Activated naive CD4-positive, alpha-beta T cell treated with Interleukin-2 at 50 U/mL for 16 hours (primary cell): ENCODE measurements at regions not wholly inside any gene's neighbourhood (a gene's known extent, or its start where the extent isn't known, plus 50 kb on each side); places are given as distances from the start of the nearest gene placed in this dataset.
"Not testable (repeated sequence)": the region's sequence is repeated elsewhere in the genome, so short reads cannot be mapped to it uniquely, and the experiment has no call there.

Experiments
- DNase-seq: peaks from one replicate; pipeline ENCODE4 v3.0.0-alpha.2; 2020

DNA sequence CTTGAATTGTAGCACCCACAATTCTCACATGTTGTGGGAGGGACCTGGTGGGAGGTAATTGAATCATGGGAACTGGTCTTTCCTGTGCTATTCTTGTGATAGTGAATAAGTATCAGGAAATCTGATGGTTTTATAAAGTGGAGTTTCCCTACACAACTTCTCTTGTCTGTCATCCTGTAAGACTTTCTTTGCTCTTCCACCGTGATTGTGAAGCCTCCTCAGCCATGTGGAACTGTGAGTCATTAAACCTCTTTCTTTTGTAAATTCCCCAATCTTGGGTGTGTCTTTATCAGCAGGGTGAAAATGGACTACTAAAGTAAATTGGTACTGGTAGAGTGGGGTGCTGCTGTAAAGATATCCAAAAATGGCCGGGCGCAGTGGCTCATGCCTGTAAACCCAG, 215.6 kb downstream of the LIG4 start:
- no peak for DNase-seq

DNA sequence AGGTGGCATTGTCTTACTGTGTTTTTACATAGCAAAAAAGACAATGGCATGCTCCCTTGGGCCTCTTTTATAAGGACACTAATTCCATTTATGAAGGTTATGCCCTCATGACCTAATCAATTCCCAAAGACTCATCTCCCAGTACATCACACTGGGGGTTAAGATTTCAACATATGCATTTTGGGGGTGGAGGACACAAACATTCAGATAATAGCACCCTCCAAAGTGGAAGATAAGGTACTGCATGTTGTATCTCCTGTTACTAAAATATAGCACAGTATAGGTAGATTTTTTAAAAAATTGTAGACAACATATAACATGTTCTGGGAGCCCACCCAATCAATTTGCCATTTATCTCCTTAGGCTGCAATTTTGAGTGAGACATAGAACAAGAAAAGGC, 221.2 kb downstream of the LIG4 start:
- DNase-seq: no peak

DNA sequence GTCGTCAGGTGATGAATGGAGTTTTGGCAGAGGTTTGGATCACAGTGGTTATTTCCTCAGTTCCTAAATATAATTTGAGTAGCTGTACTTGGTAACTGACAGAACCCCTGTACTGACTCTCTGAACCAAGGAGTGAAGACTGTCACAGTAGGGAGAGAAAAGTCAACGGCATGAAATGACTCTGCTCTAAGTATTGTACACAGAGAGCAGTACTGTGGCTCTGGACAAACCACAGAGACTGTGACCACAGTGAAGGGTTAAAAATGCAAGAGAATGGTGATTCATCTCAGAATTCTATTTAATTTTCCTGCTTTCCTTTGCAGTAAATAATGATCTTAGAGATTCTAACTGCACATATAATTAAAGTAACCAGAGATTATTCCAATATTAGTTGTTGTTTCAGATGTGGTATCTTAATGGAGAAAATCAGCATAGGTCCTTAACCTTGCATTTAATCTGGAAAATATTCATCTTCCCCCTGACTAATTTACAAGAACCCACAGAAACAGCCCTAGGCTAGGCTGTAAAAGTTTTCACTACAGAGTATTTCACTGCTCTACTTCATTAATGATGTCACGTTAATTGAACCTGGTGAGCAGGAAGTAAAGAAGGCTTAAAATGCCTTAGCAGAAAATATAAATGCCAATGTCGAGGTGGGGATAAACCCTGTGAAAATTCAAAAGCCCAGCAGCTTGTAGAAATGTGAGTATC, 221.9 kb downstream of the LIG4 start:
- DNase-seq: no peak

DNA sequence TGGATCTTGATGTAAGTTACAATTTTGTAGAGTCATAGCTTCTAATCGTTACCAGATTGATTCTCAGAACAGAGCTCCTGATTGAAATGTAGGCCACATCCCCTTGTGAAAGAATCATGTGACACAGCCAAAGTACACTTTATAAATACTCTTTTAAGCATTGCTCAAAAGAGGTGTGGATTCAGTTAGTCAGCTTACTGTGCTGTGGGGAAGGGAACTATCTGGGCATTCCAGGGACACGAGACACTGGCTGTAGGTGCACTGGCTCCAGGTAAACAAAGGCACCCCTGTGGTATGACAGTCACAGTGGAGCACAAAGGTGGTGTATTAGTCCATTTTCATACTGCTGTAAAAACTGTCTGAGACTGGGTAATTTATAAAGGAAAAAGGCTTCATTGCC, 222.8 kb downstream of the LIG4 start:
- DNase-seq: no peak

DNA sequence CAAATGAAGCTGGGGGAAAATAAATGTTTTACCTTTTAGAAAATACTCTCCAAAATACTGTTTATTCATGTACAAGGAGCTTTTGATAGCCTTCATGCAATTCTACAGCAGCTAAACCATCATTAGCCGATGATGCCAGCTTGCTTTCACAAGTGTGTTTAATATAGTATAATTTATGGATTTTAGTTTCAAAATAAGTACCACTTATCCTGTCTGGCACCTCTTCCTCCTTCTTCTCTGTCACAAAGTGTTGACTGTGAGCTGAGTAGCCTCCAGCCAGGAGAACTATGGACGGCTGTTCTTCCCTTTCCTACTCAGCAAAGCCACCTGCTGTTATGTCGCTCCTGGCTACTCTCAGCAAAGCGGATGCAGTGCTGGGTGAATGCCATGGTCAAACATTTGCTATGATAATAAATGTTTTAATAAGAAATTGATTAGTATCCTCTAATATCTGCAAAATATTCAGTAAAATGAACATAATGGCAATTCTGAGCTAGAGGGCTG, 238.2 kb downstream of the LIG4 start:
- DNase-seq: no peak

DNA sequence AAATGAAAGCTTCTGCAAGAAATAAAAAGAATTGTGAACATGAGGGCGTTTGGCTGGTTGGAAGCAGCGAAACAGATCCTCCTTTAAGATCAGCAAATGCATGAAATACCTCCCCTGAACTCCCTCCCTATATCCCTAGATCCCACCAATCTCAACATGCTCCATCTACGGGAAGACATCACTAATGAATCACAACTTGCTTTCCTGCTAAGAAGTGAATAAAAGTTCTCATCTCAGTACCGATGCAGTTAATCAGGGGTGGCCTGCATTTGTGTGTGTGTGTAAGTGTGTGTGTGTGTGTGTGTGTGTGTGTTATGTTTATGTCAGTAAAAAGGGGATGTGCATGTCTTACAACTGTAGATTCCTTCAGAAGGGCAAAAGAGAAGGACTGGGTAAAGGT, 238.7 kb downstream of the LIG4 start:
- DNase-seq: no peak

DNA sequence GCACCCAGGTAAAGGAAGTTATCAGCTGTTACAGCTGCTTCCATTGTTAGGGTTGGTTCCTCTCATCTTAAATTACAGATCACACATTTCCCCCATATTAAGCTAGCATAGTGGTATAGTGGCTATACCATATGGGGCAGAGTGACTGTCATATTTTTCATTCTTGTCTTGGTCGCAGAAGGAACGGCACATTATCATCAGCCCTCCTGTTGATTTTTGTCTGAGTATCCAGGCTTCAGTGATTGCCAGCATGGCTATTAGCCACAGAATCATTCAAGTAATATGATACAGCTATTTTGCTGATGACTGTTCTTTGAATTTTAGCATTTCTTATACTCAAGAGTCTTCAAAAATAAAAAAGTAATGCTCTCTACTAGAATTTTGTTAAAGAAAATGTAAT, 240.9 kb downstream of the LIG4 start:
- no peak for DNase-seq

DNA sequence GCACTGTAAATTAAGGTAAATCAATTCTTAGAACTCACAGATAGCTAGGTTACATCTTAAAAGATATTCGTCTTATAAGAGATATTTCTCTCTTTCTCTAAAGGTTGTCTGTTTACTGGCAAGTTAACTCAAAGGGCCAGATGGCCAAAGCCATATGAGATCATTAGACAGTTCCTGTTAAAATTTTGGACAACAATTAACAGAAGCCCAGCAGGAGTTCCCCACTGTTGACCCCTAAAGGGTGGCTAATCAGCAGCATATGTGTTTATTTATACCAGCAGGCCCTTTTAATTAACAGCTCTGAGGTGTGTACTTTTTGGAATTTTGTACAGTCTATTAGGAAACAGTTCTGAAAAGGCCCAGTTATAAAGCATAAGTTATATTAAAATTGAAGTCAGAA, 245.8 kb downstream of the LIG4 start:
- no peak for DNase-seq

DNA sequence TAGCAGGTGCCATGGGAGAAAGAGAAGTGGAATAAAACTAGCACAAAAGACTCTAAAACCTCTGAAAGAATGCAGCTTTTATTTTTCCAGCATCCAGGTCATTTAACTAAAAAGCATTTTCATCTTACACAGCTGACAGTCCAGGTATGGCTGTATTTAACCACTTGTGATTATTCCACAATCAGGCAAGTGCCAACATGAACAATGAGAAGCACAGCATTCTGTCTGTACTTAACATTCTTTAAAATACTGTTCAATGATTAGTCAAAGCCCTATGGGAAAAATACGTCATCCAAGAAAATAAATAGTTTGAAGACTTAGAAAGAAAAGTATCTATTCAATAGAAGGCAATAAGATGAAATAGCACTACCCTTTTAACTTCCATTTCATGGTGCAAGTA, 246.9 kb downstream of the LIG4 start:
- no peak for DNase-seq

DNA sequence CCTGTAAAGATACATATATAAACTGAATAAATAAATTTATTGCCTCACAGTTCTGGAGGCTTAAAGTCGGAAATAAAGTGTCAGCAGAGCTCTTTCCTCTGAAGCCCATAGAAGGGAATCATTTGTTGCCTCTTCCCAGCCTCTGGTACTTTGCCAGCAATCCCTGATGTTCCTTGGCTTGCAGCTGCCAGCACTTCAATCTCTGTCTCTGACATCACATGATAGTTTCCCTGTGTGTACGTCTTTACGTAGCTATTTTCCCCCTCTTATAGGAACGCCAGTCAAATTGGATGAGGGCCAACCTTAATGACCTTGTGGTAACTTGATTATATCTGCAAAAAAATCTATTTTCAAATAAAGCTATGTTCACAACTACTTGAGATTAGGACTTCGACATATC, 250.9 kb downstream of the LIG4 start:
- DNase-seq: no peak

DNA sequence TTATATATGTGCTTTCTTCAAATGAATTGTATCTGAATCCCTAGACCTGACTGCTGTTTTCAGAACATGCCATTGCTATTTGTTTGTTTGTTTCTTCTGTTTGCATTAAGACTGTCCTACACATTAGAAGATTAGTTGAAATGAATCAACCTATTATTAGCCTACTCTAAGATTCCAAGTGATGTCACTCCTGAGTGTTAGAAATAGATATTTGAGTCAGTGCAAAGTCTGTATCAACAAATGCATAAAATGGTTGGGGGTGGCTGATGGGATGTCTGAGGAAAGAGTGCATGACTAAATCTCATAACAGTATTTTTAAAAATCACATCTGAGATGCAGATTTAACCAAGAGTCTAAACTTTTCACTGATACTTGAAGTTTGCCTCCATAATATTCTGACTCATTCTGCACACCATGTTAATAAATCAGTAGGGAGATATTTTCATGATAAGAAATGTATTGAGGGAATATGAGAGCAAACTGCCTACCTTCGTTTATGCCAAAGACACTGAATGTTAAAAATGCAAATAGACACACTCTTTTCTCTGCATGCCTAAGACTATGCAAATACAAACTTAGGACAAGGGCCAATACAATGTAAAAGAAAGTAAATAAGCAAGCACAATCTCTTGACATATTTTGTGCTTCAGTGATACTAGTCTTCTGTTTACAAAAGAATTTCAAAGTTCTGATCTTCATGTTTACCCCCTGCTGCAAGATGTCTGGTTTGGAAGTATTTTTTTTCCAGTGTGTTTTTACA, 253.3 kb downstream of the LIG4 start:
- no peak for DNase-seq

DNA sequence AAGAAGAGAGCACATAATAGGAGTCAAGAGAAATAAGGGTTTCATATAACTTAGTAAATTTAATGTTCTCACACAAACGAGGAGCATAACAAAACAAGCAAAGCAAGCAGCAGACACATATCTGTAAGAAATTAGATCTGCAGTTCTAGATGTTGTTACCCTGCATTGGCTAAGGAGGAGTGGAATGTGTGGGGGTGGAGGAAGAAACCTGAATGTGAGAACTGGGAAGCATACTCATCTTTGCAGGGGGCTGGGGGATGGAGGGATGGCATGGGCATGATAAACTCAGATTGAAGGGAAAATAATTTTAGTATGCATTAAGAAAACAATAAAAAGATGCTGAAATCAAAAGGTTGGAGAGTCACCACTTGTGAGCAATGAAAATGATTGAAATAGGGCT, 255.0 kb downstream of the LIG4 start:
- DNase-seq: no peak

DNA sequence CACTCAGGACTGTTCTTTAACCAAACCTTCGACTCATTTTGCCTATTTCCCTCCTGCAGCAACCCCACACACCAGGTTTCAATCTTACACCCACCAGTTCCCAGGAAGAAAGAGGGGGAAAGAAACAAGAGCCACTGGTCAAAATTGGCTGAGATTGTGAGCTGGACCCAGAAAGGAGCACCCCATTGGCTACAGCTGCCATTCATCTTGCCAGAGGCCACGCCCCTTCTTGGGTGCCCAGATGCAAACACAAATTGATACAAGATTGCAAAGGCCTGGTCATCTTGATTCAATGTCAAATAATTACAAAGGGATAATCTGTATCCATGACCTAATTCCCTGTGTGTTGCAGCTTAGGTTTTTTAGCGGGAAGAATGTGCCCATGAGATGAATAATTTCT, 258.4 kb downstream of the LIG4 start:
- no peak for DNase-seq

DNA sequence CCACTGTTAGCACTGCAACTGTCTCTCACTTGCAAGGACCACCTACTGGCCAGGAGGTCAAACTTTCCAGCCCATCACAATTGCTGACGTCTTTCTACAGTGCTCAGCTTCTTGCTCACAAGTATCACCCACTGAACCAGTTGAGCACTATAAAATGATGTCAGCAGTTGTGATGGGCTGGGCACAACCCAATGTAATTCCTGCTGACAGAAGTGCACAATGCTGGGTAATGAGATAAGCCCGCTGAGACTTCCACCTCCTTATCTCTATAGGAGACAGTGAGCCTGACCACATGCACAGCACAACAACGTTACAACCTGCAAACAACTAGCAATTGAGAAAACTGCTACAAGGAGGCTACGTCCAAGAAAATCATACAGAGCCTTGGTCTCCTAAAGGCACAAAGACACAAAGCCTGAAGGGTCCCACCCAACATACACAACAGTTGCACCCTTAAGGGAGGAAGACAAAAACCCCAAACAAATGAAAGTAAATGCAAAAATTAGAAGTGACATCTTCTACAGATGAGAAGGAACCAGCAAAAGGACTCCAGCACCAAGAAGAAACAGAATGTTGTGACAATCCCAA, 273.2 kb downstream of the LIG4 start:
- DNase-seq: no peak

DNA sequence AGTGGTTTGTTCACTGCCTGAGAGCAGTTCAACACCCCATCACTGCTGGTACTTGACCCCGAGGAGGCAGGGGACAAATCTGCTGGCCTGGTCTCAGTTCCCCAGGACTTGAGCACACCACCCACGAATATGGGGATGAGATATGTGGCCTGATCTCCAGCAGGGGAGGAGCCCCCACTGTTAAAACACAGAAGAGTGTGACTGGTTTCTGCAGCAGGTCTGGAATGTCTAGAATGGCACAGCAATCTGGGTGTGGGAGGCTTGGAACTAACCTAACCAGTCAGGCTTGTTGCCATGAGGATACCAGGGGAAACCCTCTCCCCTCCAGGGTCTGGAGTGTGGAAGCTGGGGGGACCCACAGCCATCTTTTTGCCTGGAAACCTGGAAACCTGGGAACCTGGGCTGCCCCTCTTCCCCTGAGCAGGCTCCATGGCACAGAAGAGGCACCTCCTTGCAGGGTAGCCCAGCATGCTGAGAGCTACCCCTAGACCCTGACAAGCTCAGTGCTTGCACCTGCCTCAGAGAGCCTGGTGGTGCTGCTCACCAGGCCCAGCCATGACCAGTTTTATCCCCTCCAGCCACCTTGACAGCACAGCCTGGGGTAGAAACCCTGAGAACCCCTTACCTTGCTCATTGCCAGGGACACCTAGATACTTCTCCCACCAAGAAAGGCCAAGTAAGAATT, 273.8 kb downstream of the LIG4 start:
- DNase-seq: no peak

DNA sequence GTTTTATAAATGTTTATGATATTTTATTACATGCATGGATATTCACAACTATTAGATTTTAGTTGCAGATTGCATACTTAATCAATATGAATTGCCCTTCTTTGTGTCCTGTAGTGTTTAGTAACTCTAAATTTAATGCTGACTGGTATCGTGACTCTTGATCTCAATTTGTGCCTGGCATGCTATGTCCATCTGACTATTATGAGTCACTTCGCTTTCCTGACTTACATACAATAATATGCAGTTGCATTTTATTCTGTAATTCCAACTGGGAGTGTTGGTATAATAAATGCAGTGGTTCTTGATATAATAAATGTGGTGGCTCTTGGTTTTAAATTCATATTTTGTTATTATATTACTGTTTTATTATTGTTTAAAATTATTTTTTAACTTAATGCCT, 277.5 kb downstream of the LIG4 start:
- no peak for DNase-seq

DNA sequence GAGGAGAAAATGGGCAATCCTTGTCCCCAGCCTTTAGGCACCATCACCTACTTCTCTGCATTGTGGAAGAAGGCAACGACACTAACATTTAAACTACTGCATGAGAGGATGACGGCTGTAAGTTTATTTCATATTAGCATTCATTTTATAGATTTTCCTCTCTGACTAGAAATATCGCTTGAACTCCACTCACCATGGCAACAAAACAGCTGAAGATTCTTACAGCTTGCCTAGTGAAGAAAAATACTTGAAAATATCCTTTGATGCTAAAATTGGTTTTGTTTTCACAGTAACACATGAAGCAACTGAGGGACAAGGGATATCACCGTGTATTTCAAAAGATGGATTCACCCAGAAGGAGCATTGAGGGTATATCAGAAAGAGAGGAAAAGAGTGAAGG, 284.3 kb downstream of the LIG4 start:
- DNase-seq: no peak

DNA sequence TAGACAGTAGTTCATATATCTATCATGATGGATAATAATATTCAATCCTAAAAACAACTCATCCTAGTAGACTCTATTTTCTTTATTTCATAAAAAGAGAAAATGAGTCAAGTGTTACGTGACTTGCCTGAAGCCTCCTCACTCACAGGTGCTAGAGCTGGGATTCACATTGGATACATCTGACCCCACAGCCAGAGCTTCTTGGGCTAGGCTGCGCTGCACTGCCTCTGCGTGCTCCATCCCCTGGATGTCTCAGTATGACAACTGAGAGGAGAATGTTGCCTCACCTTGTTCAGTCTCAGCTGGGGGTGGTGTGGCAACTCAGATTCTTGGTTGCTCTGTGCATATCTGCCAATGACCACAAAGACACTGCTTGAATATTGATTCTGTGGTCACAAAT, 286.6 kb downstream of the LIG4 start:
- DNase-seq: no peak

DNA sequence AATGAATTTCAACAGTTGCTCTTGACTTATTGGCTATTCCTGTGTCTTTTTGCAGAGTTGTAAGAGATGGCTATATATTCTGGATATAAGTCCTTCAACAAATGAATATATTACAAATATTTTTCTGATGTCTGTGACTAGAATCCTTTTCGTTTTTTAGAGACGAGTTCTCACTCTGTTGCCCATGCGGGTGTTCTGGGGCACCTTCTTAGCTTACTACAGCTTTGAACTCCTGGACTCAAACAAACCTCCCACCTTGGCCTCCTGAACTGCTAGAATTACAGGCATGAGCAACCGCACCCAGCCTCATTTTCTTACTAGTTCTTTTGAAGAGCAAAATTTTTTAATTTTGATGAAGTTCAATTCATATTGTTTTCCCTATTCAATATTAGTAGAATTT, 287.8 kb downstream of the LIG4 start:
- no peak for DNase-seq

DNA sequence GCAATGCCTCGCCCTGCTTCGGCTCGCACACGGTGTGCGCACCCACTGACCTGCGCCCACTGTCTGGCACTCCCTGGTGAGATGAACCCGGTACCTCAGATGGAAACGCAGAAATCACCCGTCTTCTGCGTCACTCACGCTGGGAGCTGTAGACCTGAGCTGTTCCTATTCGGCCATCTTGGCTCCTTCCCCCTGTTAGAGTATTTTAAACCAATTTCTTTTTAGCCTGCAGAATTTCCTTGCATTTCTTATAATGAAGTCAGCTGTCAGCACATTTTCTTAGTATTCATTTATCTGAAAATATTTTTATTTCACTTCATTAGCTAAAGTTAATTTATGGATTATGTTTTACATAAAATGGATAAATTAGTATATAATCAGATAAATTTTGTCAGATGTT, 288.8 kb downstream of the LIG4 start:
- DNase-seq: not testable (repeated sequence)

DNA sequence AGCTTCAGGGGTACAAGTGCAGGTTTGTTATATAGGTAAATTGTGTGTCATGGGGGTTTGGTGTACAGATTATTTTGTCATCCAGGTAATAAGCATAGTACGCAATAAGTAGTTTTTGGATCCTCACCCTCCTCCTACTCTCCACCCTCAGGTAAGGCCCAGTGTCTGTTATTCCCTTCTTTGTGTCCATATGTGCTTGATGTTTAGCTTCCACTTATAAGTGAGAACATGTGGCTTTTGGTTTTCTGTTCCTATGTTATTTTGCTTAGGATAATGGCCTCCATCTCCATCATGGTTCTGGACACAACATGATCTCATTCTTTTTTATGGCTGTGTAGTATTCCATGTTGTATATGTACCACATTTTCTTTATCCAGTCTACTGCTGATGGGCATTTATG, 298.4 kb downstream of the LIG4 start:
- not testable (repeated sequence) for DNase-seq

DNA sequence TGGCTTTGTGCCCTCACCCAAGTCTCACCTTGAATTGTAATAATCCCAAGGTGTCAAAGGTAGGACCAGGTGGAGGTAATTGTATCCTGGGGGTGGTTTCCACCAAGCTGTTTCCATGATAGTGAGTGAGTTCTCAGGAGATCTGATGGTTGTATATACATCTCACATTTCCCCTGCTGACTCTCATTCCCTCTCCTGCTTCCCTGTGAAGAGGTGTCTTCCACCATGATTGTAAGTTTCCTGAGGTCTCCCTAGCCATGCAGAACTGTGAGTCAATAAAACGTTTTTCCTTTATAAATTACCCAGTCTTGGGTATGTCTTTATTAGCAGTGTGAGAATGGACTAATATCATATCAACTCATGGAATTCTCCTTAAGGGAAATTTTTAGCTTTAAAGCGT, 302.6 kb downstream of the LIG4 start:
- no peak for DNase-seq

DNA sequence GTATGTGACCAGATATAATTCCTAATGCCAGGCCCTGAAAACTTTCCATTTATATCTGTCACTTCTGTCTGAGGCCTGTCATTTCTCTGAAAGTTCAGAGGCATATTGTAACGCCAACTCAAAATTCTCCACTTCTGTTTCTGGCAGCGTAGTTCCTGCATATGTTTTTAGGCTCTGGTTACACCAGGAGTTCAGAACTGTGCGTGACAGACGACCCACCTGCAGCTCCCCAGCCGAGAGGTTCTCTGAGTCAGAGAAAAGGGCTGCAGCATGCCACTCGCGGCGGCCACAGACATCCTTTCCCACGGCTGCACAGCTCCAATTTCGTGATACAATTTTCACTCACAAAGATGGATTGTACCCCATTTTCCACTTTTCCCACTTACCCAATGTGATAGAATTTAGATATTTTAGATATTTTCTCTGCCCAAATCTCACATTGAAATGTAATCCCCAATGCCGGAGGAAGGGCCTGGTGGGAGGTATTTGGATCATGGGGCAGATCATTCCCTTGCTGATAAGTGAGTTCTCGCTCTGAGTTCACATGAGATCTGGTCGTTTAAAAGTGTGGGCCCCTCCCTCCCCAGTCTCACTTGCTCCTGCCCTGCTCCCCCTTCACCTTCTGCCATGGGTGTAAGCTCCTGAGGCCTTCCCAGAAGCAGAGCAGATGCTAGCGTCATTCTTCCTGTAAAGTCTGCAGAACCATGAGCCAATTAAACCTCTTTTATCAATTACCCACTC, 308.1 kb downstream of the LIG4 start:
- DNase-seq: no peak
